ENCODE measurements at regions not wholly inside any gene's neighbourhood (a gene's known extent, or its start where the extent isn't known, plus 50 kb on each side); places are given as distances from the start of the nearest gene placed in this dataset.

DNA sequence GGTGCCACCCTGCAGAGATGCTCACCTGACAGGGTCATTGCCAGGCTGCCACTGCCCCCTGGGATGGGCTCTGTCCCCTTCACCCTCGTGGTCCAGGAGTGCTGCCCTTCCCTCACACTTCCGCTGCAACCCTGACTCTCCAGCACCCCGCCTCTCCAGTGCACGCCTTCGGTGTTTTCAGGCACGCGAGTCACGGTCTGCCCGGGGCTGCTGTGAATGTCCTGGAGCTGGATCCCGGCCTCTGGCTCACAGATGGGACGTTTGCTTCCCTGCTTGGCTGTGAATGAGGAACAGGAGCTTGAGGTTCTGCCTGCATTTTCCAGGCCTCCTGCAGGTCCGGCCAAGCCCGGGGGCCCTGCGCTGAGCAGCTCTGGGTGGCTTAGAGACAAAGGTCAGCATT is 343.4 kb downstream of the SMOC2 start:
- H3K4me3 ChIP-seq (ENCODE audit: low read depth, low read length), result no peak overlapping the region
- no peak for DNase-seq (ENCODE audit: low read depth)
- TF ChIP-seq, protein P1, sequence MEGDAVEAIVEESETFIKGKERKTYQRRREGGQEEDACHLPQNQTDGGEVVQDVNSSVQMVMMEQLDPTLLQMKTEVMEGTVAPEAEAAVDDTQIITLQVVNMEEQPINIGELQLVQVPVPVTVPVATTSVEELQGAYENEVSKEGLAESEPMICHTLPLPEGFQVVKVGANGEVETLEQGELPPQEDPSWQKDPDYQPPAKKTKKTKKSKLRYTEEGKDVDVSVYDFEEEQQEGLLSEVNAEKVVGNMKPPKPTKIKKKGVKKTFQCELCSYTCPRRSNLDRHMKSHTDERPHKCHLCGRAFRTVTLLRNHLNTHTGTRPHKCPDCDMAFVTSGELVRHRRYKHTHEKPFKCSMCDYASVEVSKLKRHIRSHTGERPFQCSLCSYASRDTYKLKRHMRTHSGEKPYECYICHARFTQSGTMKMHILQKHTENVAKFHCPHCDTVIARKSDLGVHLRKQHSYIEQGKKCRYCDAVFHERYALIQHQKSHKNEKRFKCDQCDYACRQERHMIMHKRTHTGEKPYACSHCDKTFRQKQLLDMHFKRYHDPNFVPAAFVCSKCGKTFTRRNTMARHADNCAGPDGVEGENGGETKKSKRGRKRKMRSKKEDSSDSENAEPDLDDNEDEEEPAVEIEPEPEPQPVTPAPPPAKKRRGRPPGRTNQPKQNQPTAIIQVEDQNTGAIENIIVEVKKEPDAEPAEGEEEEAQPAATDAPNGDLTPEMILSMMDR (IDR thresholded peaks at IDR 0.05; ENCODE audit: control insufficient read depth, extremely low read depth, insufficient read depth), result no peak

DNA sequence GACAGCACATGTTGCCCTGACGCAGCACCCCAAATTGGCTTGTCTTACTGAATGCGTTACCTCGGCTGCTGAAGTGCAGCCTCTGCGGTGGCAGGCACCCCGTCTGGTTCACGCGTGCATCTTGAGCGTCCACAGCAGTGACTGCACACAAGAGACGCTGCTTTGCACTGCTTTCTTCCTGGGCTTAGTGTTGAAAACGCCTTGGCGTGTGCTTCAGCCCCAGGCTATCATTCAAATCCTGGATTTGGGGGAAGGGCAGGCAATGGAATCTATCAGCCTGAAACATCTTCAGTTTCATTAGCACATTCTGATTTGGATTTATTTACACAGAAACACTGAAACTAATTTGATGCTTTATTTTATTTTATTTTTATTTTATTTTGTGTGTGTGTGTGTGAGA is 342.7 kb downstream of the SMOC2 start:
- H3K4me3 ChIP-seq (ENCODE audit: low read depth, low read length), result no peak overlapping the region
- no peak for DNase-seq (ENCODE audit: low read depth)
- TF ChIP-seq, protein P1 (IDR thresholded peaks at IDR 0.05; ENCODE audit: control insufficient read depth, extremely low read depth, insufficient read depth), result no peak

DNA sequence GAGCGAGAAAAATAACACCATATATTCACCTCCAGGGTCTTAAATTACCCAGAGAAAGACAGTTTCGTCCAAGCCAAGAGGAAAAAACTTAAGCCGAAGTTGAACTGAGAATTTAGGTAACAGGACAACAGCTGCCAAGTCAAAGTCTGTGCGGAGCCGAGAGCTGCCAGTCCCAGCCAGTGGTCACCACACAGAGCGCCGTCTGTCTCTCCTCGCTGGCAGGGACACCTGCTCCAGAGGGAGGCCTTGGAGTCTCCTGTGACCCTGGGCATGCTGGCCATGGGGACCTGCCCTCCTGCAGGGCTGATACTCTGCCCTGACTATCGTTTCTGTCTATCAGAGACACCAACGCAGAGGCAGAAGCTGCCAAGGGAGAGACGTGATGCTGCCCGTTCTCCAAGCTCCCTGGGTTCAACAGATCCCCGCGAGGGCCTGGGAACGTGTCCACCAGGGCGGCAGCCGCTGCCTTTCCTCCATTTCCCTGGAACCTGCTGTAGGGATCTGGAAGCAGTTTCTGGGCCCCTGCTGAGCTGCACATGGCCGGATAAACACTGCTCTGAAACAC is 341.3 kb downstream of the SMOC2 start:
- no peak for DNase-seq (ENCODE audit: low read depth)
- TF ChIP-seq, protein P1 (IDR thresholded peaks at IDR 0.05; ENCODE audit: control insufficient read depth, extremely low read depth, insufficient read depth), result no peak
- H3K4me3 ChIP-seq (ENCODE audit: low read depth, low read length), result no peak overlapping the region

DNA sequence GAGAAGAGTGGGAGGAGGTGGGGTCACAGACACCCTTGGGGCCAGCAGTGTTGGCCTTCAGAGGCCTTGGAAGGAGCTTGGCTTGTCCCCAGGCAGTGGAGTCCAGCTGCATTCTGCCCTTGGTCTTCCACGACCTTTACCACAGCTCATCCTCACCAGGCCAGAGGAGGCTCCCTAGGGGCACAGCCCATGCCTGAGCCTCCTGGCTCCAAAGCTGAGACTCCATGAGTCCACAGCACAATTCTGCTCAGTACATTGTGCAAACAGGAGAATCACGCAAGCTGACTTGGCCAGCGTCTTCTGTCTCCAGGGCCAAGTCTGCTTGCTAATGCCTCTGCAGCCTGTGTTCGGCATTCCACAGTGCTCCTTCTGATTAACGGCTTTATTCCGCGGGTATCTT is 337.2 kb downstream of the SMOC2 start:
- TF ChIP-seq, protein P1 (IDR thresholded peaks at IDR 0.05; ENCODE audit: control insufficient read depth, extremely low read depth, insufficient read depth), result no peak

DNA sequence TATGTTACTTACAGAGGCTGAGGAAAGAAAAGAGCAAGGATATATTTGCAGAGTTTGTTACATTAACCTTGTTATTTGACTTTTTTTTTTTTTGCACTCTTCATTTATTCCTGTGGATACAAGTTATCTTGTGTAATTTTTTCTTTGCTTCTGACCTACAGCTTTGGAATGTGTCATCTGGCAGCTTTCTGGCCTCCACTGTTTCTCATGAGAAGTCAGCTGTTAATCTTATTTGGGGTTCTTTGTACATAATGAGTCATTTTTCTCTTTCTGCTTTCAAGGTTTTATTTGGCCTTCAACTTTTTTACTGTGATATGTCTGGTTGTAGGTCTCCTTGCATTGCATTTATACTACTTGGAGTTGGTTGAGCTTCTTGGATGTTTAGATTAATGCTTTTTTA is 333.4 kb downstream of the SMOC2 start:
- no peak overlapping the region for H3K4me3 ChIP-seq (ENCODE audit: low read depth, low read length)
- TF ChIP-seq, protein P1 (IDR thresholded peaks at IDR 0.05; ENCODE audit: control insufficient read depth, extremely low read depth, insufficient read depth), result no peak
- no peak for DNase-seq (ENCODE audit: low read depth)

More for the DNA sequence above, 337.2 kb downstream of the SMOC2 start:
- no peak overlapping the region for H3K4me3 ChIP-seq (ENCODE audit: low read depth, low read length)
- no peak for DNase-seq (ENCODE audit: low read depth)

DNA sequence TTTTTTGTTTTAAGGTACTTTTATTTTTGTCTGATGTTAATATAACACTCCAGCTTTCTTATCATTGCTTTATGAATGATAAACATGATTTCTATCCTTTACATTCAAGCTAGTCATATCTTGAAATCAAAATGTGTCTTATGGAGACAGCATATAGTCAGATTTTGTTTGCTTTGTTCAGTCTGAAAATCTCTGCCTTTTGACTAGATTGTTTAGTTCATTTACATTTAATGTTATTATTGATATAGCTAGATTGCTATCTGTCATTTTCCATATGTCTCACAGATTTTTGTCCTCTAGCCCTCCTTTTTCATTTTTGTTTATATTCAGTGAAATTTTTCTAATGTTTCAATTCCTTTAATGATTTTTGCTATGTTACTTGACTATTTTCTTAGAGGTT is 332.8 kb downstream of the SMOC2 start:
- TF ChIP-seq, protein P1 (IDR thresholded peaks at IDR 0.05; ENCODE audit: control insufficient read depth, extremely low read depth, insufficient read depth), result no peak
- H3K4me3 ChIP-seq (ENCODE audit: low read depth, low read length), result no peak overlapping the region
- DNase-seq (ENCODE audit: low read depth), result no peak

DNA sequence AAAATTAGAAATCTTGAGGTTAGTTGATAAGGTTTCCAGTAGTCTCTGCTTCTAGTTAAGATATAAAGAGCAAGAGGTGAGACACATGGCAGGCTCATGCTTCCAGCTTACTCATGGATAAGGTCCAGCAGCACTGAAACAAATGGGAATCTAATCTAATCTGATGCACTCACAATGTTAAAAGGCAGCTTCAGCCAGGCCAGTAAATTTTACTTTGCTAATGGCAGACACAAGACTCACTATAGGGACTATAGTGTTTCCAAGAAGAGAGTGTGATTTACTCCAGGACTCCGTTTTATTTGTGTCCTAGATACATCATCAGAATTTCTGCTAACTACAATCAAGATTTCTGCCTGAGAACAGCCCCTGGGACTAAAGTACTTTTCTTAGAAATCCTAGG is 324.8 kb downstream of the SMOC2 start:
- TF ChIP-seq, protein P1 (IDR thresholded peaks at IDR 0.05; ENCODE audit: control insufficient read depth, extremely low read depth, insufficient read depth), result no peak
- no peak for DNase-seq (ENCODE audit: low read depth)
- no peak overlapping the region for H3K4me3 ChIP-seq (ENCODE audit: low read depth, low read length)

Measured in LNCaP clone FGC (cell line).